Lung (tissue), 11 donors: ENCODE measurements at regions not wholly inside any gene's neighbourhood (a gene's known extent, or its start where the extent isn't known, plus 50 kb on each side); places are given as distances from the start of the nearest gene placed in this dataset.

Source experiments
- ATAC-seq: fragments of 200-7000 bp; cut with Tn5 transposase; one replicate; pipeline ENCODE4 v1.9.1; 2020; ENCODE audit warnings: moderate number of reproducible peaks; ENCODE audit not compliant: insufficient read depth, low FRiP score
- DNase-seq, 3 donors: peaks; one replicate each; pipeline ENCODE4 v3.0.0-alpha.2; 2013 to 2017
- H3K27ac ChIP-seq, 2 donors: one replicate each; pipeline ENCODE4 v1.5.1; 2013; ENCODE audit warnings: mild to moderate bottlenecking in 2 of 2, moderate library complexity in 2 of 2, control low read depth in 1 of 2, inconsistent platforms in 1 of 2, low read depth in 1 of 2, low read length in 1 of 2
- H3K27me3 ChIP-seq, 3 donors: one replicate each; pipeline ENCODE4 v1.5.1; 2013; ENCODE audit warnings: low read length in 2 of 3; ENCODE audit not compliant: control insufficient read depth in 3 of 3, insufficient read depth in 3 of 3
- H3K36me3 ChIP-seq, 4 donors: one replicate each; pipeline ENCODE4 v1.5.1; 2013; ENCODE audit warnings: low read length in 4 of 4, mild to moderate bottlenecking in 1 of 4, moderate library complexity in 1 of 4; ENCODE audit not compliant: control insufficient read depth in 4 of 4, insufficient read depth in 4 of 4
- H3K4me1 ChIP-seq, 5 donors: one replicate each; pipeline ENCODE4 v1.5.1; 2013; ENCODE audit warnings: low read length in 5 of 5, mild to moderate bottlenecking in 2 of 5, moderate library complexity in 1 of 5; ENCODE audit not compliant: control insufficient read depth in 5 of 5, insufficient read depth in 5 of 5
- H3K4me3 ChIP-seq: one replicate; pipeline ENCODE4 v1.5.1; 2013; ENCODE audit warnings: mild to moderate bottlenecking, control low read depth, moderate library complexity
- H3K9ac ChIP-seq, 2 donors: one replicate each; pipeline ENCODE4 v1.5.1; 2013; ENCODE audit warnings: low read length in 2 of 2, control low read depth in 1 of 2; ENCODE audit not compliant: insufficient read depth in 1 of 2
- H3K9me3 ChIP-seq, 4 donors: one replicate each; pipeline ENCODE4 v1.5.1; 2013; ENCODE audit warnings: low read length in 3 of 4, mild to moderate bottlenecking in 1 of 4, moderate library complexity in 1 of 4; ENCODE audit not compliant: control insufficient read depth in 4 of 4, insufficient read depth in 3 of 4
- CTCF ChIP-seq: IDR thresholded peaks from 2 replicates; pipeline ENCODE4 v1.5.1; 2012; ENCODE audit warnings: mild to moderate bottlenecking; ENCODE audit errors: control extremely low read depth, extremely low read depth
- WGBS, 2 donors: extraction: QIAGEN DNeasy Blood & Tissue Kit; methylation state at CpG; one replicate each; pipeline ENCODE4 v1.1.7; 2013; 5-methylcytosine and 5-hydroxymethylcytosine counted together
- donor health status: control.
- donor health status: control.
- donor health status: Bipolar disorder and iron deficiency.
- donor health status: healthy.
- donor health status: DM: yes; HTN: yes; CAD: no.

- no peak for ATAC-seq
- Histone ChIP-seq H3K4me1 (no peaks in the 10 kb centered on the region), H3K4me3 (no peak overlapping the region), H3K27me3 (no peaks in the 10 kb centered on the region), H3K36me3 (no peaks in the 10 kb centered on the region), H3K9me3 (no peaks in the 10 kb centered on the region), H3K27ac (no peak overlapping the region), H3K9ac (no peak overlapping the region)
- WGBS, 2 donors: 50 to 59% methylated on average over 3 of the region's 3 CpGs
- DNase-seq: peak in 1 of 3 donors; percentile 13
- no peak for TF ChIP-seq CTCF
Observed at GRCh38 chr5:41641621-41642020, 131.2 kb upstream of the PLCXD3 start.

GRCh38 chr5:41638685-41639084 lies 128.3 kb upstream of the PLCXD3 start:
- H3K9me3 ChIP-seq: no peaks in the 10 kb centered on the region
- no peaks in the 10 kb centered on the region for H3K4me1 ChIP-seq
- no peak overlapping the region for H3K4me3 ChIP-seq
- H3K27ac ChIP-seq: no peak overlapping the region
- H3K9ac ChIP-seq: no peak overlapping the region
- WGBS, 2 donors: 83 to 84% methylated on average over 3 of the region's 3 CpGs
- no peak for ATAC-seq
- no peak for TF ChIP-seq CTCF
- no peaks in the 10 kb centered on the region for H3K36me3 ChIP-seq
- no peak for DNase-seq
- no peaks in the 10 kb centered on the region for H3K27me3 ChIP-seq

GRCh38 chr5:41637869-41638268 lies 127.5 kb upstream of the PLCXD3 start:
- 71 to 83% methylated on average over 4 of the region's 4 CpGs for WGBS, 2 donors
- DNase-seq (no peak), ATAC-seq (no peak)
- Histone ChIP-seq H3K27me3 (no peaks in the 10 kb centered on the region), H3K4me3 (no peak overlapping the region), H3K27ac (no peak overlapping the region), H3K9ac (no peak overlapping the region), H3K4me1 (no peaks in the 10 kb centered on the region), H3K9me3 (no peaks in the 10 kb centered on the region), H3K36me3 (no peaks in the 10 kb centered on the region)
- no peak for TF ChIP-seq CTCF

GRCh38 chr5:41637424-41637823 lies 127.0 kb upstream of the PLCXD3 start:
- Histone ChIP-seq H3K9me3 (no peaks in the 10 kb centered on the region), H3K4me3 (no peak overlapping the region), H3K4me1 (no peaks in the 10 kb centered on the region), H3K9ac (no peak overlapping the region), H3K27ac (no peak overlapping the region), H3K27me3 (no peaks in the 10 kb centered on the region), H3K36me3 (no peaks in the 10 kb centered on the region)
- WGBS, 2 donors: 48 to 56% methylated on average over 8 of the region's 8 CpGs
- ATAC-seq (no peak), DNase-seq (peak in 1 of 3 donors; percentile 1)
- TF ChIP-seq CTCF: no peak
